ENCODE measurements at regions not wholly inside any gene's neighbourhood (a gene's known extent, or its start where the extent isn't known, plus 50 kb on each side); places are given as distances from the start of the nearest gene placed in this dataset.

GRCh38 chr5:166373817-166374216 lies 1917.6 kb upstream of the WWC1 start:
- DNase-seq (ENCODE audit: low spot score) = no peak

- DNase-seq (ENCODE audit: low spot score) = no peak
Observed at GRCh38 chr5:166377756-166378155, 1913.7 kb upstream of the WWC1 start.

DNA sequence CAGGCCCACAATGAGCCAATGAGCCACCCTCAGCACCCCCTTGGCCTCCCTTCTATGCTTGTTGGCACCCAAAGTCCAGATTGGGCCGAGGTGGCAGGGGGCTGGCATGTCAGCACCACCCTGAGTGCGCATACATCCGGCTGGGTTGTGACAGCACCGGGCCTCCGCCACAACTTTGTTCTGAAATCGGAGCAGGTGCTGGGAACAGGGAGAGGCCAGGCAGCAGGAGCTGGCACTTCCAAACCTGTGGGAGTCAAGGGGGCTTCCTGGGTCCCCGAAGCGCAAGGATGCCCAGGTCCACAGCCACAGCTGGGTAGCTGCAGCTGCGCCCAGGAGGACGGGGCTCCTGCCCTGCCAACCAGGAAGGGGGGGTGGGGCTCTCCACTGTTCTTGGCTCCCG lies 1911.9 kb upstream of the WWC1 start:
- no peak for DNase-seq (ENCODE audit: low spot score)

DNA sequence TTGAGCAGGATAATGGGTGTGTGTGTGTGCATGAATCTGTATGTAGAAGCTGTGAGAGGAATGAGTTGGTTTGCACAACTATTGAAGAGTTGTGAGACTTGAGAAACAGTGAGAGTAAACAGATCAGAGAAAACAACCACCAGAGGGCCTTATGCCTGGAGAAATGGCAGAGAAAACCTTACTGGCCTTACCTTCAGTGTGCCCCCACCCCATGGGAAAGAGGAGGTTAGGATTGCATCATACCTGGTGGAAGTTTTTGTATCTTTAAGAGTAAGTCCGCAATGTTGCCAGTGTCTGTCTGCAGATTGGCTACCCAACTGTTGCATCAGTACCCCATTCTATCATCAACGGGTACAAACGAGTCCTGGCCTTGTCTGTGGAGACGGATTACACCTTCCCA lies 1909.4 kb upstream of the WWC1 start:
- DNase-seq (ENCODE audit: low spot score) = peak; percentile 5

DNA sequence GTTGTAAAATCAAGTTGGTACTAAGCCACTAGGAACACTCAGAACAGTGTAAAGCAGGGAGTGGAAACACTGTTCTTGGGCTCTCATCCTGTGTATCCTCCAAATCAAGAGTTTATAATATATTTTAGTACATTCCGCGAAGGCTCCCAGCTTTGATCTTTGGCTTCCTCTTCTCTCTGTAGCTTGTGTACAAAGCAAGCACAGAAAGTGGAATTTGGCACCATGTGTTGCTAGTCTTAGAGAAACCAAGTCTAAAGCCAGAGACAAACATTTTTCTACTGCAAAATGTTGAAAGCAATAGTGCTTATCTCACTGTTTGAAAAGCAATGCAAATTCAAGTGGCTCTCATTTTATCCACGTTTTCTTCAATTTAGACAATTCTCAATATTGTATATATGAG lies 1893.3 kb upstream of the WWC1 start:
- DNase-seq (ENCODE audit: low spot score) = no peak

GRCh38 chr5:166399781-166400180 lies 1891.7 kb upstream of the WWC1 start:
- no peak for DNase-seq (ENCODE audit: low spot score)

DNA sequence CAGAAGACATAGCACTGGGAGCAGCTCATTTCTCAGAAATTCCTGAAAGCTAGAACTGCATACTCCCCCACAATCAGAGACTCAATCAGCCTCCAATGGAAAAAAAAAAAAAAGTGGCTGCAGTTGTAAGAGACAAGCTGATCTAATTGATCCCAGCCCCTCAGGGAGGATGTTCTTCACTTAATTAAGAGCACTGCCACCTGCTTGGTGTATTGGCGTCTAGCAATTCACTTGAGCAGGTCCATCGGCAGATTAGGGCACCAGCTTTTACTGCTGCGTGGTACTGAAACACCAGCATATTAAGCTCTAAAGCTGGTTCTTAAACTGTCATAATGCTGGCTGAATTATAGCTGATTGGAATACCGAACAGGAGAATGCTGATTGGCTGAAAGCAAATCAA lies 1890.1 kb upstream of the WWC1 start:
- DNase-seq (ENCODE audit: low spot score) = no peak

- no peak for DNase-seq (ENCODE audit: low spot score)
Observed at GRCh38 chr5:166412191-166412590, 1879.3 kb upstream of the WWC1 start.

- no peak for DNase-seq (ENCODE audit: low spot score)
Observed at GRCh38 chr5:166427211-166427610, 1864.2 kb upstream of the WWC1 start.

GRCh38 chr5:166428264-166428803 lies 1863.1 kb upstream of the WWC1 start:
- no peak for DNase-seq (ENCODE audit: low spot score)

- no peak for DNase-seq (ENCODE audit: low spot score)
Observed at GRCh38 chr5:166430491-166431319, 1860.7 kb upstream of the WWC1 start.

GRCh38 chr5:166431456-166431855 lies 1860.0 kb upstream of the WWC1 start:
- DNase-seq (ENCODE audit: low spot score) = no peak

GRCh38 chr5:166433679-166434078 lies 1857.8 kb upstream of the WWC1 start:
- DNase-seq (ENCODE audit: low spot score) = no peak

DNA sequence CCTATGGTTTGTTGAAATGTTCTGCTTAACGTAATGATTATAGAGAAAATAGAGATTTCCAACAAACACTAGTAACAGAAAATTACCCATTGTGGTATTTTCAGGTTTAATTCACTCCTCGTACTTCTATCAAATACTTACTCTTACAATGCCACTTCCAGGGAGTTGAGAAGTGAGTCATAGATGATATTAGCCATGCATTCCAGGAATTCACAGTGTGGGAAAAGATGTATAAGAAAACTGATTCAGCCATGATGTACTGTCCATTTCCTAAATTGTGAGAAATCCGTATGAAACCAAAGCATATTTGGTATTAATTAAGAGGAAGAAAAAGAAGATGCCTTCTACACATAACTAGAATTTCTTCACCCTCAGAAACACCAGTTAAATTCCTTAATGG lies 1854.6 kb upstream of the WWC1 start:
- DNase-seq (ENCODE audit: low spot score) = peak; percentile 11

GRCh38 chr5:166486348-166486747 lies 1805.1 kb upstream of the WWC1 start:
- no peak for DNase-seq (ENCODE audit: low spot score)

DNA sequence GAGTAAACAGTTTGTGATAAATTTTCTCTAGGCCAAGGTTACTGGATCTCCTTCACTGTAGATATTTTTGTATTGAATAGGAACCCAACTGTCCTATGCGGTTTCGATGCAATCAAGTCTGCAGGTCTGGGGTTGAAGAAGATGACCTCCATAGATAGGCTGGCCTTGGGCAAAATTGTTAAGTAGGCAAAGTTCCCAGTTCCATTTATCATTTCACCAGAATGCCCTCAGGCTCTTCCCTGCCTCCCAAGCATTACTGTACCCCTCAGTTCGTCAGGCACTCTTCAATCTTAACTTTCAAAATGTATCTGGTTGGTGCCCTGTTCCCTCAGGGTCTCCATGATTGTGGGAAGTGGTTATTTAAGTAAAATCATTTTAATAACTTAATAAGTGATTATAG lies 1802.9 kb upstream of the WWC1 start:
- no peak for DNase-seq (ENCODE audit: low spot score)

DNA sequence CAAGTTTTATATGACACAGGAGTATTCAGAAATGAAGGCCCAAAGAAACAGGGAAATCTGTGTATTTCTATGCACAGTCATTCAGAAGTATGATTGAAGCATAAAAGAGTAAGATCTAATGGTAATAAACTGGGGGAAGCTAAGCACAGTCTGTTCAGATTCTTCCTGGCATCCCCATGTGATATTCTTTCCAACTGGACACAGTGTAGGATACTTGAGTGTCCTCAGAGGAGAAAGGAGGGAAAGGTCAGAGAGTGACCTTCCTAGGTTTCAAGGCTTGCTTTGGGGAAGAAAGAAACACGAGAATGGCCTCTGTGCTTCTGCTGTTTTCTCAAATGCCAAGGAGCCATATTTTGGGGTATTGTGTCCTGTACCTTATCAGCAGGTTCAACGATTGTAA lies 1798.4 kb upstream of the WWC1 start:
- no peak for DNase-seq (ENCODE audit: low spot score)

GRCh38 chr5:166493612-166494011 lies 1797.8 kb upstream of the WWC1 start:
- DNase-seq (ENCODE audit: low spot score) = no peak

DNA sequence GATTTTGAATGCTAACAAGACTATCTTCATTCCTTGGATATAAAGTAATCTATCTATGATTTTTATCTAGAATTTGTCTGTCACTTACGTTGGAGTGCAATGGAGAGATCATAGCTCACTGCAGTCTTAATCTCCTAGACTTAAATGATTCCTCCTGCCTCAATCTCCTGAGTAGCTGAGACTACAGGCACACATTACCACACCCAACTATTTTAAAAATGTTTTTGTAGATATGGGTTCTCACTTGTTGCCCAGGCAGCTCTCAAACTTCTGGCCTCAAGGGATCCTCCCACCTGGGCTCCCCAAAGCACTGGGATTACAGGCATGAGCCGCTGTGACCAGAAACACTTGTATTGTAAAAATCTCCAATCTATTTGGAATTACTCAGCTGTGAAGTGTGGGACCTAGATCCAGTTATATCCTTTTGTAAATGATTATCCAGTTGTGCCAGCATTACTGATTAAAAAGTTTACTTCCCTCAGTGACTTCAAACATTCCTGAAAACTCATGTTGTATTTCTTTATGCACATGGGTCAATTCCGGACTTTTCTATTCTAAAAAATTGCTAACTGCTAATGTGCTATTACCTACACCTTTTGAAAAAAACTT lies 1793.8 kb upstream of the WWC1 start:
- DNase-seq (ENCODE audit: low spot score) = no peak

DNA sequence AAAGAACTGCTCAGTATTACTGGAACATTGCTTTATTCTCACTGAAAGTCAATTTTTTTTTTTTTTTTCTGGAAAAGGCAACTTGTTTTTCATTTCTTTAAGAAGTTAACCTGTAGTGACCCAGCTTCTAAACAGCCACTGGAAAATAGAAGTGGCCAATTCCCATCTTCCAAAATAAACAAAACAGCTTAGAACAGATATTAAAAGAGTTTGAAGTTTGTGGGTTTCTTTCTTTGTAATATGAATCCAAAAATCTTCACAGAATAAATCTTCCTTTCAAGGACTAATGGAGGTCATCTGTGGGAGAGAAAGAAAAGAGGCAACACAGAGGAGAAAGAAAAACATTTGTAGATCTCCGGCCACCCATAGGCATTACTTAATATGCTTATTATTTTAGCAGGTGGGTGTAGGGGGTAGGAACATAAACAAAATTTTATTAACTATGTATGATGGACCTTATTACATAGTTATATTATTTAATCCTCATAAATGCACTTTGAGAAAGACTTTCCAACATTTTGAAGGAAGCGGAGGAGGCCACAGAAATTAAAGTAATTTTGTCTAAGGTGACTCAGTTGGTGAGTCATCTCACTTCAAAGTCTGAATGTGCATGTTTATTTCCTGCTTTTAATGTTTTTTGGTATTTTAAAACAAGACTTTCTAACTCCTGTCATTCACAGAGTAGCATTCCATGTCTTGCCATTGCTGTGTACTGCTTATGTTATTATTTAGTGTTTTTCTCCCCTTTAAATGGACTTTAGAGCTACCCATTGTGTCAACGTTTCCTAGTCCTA lies 1791.8 kb upstream of the WWC1 start:
- DNase-seq (ENCODE audit: low spot score) = peak; percentile 49

DNA sequence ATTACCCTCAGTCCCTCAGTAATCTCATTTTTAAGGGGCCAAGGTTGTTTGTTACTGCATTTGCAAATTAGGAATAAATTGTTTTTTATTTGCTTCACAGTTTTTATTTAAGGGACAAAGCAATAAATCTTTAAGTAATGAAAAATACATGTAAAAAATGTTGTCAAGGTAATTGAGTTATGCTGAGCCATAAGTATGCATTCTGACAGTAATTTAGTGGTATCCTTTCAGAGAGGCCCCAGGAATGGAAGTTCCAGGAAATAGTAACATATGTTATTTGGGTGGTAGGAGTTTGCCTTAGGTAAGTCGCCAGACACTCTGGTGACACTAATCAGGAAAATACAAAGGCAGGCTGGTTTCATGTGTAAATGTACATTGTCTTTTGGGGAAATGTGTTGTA lies 1787.9 kb upstream of the WWC1 start:
- DNase-seq (ENCODE audit: low spot score) = no peak

- DNase-seq (ENCODE audit: low spot score) = no peak
Observed at GRCh38 chr5:166505067-166505466, 1786.4 kb upstream of the WWC1 start.

DNA sequence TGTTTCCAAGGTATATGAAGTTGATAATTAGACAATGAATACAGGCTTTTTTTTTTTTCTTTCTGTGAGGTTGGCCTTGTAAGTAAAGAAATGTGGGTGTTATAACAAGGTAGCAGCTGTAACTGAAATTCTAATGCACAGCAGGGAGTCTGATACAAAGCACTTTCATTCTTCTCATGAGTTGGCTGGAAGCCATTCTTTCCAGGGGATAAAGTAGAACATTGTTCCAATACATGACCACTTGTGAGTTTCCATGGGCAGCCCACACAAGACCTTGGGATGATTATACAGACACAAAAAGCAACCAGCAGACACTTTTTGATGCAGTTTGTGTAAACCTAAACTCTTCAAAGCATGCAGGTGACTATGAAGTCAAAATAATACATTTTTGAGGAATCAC lies 1785.9 kb upstream of the WWC1 start:
- DNase-seq (ENCODE audit: low spot score) = no peak

All from SW480 (cell line).